GM10266 (cell line): ENCODE measurements at regions not wholly inside any gene's neighbourhood (a gene's known extent, or its start where the extent isn't known, plus 50 kb on each side); places are given as distances from the start of the nearest gene placed in this dataset.

Experiments used
- DNase-seq: peaks from one replicate; pipeline ENCODE4 v3.0.0; 2012; ENCODE audit errors: extremely low spot score
- TF ChIP-seq, protein P1 (sequence below): IDR thresholded peaks from 2 replicates; pipeline ENCODE4 v1.5.1; 2012; ENCODE audit warnings: mild to moderate bottlenecking, low read depth; ENCODE audit not compliant: control insufficient read depth, insufficient read depth; ENCODE audit errors: missing control alignments

DNA sequence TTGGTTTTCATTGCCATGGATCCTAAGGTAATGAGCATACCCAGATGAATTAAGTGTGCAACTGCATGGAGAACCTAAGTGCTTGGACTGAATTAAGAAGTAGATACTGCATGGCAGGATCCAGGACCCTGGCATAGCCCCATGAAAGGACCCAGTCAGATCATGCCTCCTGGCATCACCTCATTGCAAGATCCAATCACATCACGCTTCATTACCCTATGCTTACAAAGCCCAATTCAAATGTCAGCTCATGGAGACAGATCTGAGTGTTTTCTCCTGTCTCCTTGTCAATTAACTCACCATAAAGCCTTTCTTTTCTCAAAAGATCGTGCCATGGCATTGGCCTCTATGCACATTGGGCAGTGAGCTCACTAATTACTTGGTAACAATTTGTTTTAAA is 519.8 kb upstream of the ZNF804A start:
- DNase-seq = no peak
- TF ChIP-seq, protein P1, sequence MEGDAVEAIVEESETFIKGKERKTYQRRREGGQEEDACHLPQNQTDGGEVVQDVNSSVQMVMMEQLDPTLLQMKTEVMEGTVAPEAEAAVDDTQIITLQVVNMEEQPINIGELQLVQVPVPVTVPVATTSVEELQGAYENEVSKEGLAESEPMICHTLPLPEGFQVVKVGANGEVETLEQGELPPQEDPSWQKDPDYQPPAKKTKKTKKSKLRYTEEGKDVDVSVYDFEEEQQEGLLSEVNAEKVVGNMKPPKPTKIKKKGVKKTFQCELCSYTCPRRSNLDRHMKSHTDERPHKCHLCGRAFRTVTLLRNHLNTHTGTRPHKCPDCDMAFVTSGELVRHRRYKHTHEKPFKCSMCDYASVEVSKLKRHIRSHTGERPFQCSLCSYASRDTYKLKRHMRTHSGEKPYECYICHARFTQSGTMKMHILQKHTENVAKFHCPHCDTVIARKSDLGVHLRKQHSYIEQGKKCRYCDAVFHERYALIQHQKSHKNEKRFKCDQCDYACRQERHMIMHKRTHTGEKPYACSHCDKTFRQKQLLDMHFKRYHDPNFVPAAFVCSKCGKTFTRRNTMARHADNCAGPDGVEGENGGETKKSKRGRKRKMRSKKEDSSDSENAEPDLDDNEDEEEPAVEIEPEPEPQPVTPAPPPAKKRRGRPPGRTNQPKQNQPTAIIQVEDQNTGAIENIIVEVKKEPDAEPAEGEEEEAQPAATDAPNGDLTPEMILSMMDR = no peak

DNA sequence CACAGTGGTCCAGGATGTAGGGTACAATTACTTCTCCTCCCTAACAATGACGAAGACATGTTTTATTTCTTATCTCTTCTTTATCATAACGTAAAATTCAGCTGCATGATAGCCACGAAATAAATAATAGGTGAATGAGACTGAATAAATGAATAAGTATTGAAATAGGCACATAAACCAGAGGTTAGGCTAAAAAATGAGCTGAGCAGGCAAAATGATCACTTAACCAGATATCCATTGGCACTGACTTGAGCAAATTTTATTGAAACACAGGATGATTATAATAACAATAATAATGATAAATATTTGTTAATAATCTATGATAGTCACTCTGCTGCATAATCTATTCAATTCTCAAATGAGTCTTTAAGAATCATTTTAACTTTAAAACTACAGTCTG is 506.9 kb upstream of the ZNF804A start:
- DNase-seq = no peak
- TF ChIP-seq, protein P1 = no peak

- TF ChIP-seq, protein P1 = no peak
- no peak for DNase-seq
These were observed 484.5 kb upstream of the ZNF804A start for GRCh38 chr2:184113696-184114403.

DNA sequence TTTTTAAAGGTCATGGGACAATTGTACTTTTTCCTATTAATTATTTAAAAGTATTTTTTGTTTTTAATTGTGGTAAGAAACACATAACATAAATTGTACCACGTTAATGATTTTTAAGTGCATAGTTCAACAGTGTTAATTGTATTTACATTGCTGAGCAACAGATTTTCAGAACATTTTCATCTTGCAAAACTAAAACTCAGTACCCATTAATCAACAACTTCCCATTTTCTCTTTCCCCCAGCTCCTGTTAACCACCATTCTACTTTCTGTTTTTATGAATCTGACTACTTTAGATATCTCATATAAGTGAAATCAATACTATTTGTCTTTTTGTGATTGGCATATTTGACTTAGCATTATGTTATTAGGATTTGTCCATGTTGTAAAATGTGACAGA is 483.9 kb upstream of the ZNF804A start:
- TF ChIP-seq, protein P1 = no peak

DNA sequence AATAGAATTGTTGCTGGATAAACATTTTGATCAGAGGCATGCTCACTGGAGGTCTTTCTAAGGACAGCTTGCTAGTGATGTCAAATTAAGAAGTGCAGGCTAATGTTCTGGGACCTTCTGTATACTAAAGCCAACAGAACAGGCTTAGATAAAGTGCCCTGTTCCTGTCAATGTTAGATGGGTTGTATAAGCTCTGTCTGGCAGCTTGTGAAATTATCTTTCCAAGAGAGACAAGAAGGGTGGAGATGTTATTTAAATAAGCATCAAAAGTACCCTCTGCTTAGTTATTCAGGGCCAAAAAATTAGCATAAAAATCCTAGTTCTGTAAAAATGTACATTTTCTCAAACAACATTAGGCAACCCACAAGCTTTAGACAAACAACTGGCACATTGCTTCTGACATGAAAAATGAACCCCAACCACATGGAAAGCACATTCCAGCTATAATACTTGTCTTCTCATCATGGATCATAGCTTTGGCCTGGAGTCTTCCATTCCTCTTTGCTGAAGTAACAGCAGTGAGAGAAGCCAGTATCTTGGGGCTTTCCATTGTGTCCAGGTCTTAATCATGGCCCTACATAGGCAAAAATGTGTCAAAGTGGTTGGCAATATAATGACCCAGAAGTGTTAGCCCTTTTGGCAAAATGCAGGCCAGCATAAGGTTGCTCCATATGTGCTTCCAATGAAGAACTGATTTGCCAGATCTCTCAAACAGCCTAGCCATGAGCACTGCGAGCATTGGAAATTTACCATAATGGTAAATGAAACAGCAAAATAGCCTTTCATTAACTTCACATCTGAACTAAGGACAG is 478.1 kb upstream of the ZNF804A start:
- TF ChIP-seq, protein P1 = no peak
- no peak for DNase-seq

More for the DNA sequence above, 483.9 kb upstream of the ZNF804A start:
- no peak for DNase-seq

GRCh38 chr2:184125867-184126266 is 472.5 kb upstream of the ZNF804A start:
- DNase-seq = no peak
- TF ChIP-seq, protein P1 = peak; percentile 17

DNA sequence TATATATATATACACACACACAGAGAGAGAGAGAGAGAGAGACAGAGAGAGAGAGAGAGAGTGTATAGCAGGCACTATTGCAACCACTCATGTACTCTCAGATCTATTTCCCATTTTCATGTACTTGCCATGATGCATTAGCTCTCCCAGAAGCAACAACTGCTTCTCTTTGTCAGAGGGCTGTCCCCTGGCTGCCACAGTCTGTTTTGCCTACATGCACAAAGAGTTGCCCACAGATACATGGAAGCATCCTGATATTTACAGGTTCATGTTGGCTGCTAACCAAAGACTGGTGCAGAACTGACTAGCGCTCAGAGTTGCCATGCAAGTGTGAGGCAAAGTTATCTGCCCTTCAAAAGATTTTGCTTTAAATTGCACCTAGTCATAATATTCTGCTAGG is 469.3 kb upstream of the ZNF804A start:
- TF ChIP-seq, protein P1 = no peak
- no peak for DNase-seq
